ENCODE measurements at regions not wholly inside any gene's neighbourhood (a gene's known extent, or its start where the extent isn't known, plus 50 kb on each side); places are given as distances from the start of the nearest gene placed in this dataset.

- BruUV-seq (replicated peaks): no TSS peak
- ChIA-PET POLR2A (no interaction called here), RAD21 (ENCODE audit: low non-redundant PET in 1 of 2, low total read pairs in 2 of 2, uncharacterized antibody in 2 of 2, unreplicated experiment in 2 of 2) (no interaction called here), CTCF (no interaction called here)
- Histone ChIP-seq H3K27me3 (ENCODE audit: insufficient read depth, low read length) (no peaks in the 10 kb centered on the region), H3K9me2 (ENCODE audit: insufficient read depth) (no peaks in the 10 kb centered on the region), H3K36me3 (ENCODE audit: control insufficient read depth in 1 of 2, insufficient read depth in 2 of 2, low read length in 2 of 2) (no peaks in the 10 kb centered on the region), H3K4me1 (ENCODE audit: control insufficient read depth in 1 of 2, insufficient read depth in 2 of 2, low read length in 2 of 2) (no peaks in the 10 kb centered on the region), H3K27ac (ENCODE audit: low read depth, low read length) (no peak overlapping the region), H4K20me1 (ENCODE audit: insufficient read depth) (no peaks in the 10 kb centered on the region), H3K4me3 (replicated peaks in 1 of 2; ENCODE audit: low read depth in 1 of 2, low read length in 2 of 2) (no peak overlapping the region), H2AFZ (ENCODE audit: low read depth, low read length, poor library complexity, severe bottlenecking) (no peak overlapping the region), H3K9ac (ENCODE audit: low read length) (no peak overlapping the region), H3K79me2 (ENCODE audit: insufficient read depth, low read length) (no peaks in the 10 kb centered on the region), H3K4me2 (ENCODE audit: low read length) (no peak overlapping the region), H3K9me3 (ENCODE audit: control insufficient read depth in 1 of 2, insufficient read depth in 1 of 2, low read depth in 1 of 2, low read length in 2 of 2) (no peaks in the 10 kb centered on the region)
- TF ChIP-seq EZH2phosphoT487 (IDR thresholded peaks at IDR 0.05; ENCODE audit: borderline replicate concordance) (no peak), SIN3A (IDR thresholded peaks at IDR 0.05; ENCODE audit: low read depth) (no peak), EZH2 (IDR thresholded peaks at IDR 0.05) (no peak), SRF (IDR thresholded peaks at IDR 0.05; ENCODE audit: low read depth) (no peak), ZFX (IDR thresholded peaks at IDR 0.05) (no peak), SP1 (IDR thresholded peaks at IDR 0.05; ENCODE audit: low read depth) (no peak), ELF1 (IDR thresholded peaks at IDR 0.05; ENCODE audit: borderline replicate concordance, low read depth) (no peak), YY1 (IDR thresholded peaks at IDR 0.05; ENCODE audit: extremely low read depth, insufficient replicate concordance, low read depth, low read length) (no peak), FOSL1 (IDR thresholded peaks at IDR 0.05; ENCODE audit: low read depth) (no peak), TCF7L2 (IDR thresholded peaks at IDR 0.05; ENCODE audit: borderline replicate concordance, extremely low read depth, insufficient read depth, insufficient read length) (no peak), CEBPB (IDR thresholded peaks at IDR 0.05; ENCODE audit: low read depth) (no peak), POLR2AphosphoS5 (IDR thresholded peaks at IDR 0.05; ENCODE audit: low read depth, low read length) (no peak), ZNF274 (IDR thresholded peaks at IDR 0.05; ENCODE audit: low read depth, low read length) (no peak)
- TF ChIP-seq, protein P1, sequence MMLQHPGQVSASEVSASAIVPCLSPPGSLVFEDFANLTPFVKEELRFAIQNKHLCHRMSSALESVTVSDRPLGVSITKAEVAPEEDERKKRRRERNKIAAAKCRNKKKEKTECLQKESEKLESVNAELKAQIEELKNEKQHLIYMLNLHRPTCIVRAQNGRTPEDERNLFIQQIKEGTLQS (IDR thresholded peaks at IDR 0.05): no peak
- TF ChIP-seq, protein P2, sequence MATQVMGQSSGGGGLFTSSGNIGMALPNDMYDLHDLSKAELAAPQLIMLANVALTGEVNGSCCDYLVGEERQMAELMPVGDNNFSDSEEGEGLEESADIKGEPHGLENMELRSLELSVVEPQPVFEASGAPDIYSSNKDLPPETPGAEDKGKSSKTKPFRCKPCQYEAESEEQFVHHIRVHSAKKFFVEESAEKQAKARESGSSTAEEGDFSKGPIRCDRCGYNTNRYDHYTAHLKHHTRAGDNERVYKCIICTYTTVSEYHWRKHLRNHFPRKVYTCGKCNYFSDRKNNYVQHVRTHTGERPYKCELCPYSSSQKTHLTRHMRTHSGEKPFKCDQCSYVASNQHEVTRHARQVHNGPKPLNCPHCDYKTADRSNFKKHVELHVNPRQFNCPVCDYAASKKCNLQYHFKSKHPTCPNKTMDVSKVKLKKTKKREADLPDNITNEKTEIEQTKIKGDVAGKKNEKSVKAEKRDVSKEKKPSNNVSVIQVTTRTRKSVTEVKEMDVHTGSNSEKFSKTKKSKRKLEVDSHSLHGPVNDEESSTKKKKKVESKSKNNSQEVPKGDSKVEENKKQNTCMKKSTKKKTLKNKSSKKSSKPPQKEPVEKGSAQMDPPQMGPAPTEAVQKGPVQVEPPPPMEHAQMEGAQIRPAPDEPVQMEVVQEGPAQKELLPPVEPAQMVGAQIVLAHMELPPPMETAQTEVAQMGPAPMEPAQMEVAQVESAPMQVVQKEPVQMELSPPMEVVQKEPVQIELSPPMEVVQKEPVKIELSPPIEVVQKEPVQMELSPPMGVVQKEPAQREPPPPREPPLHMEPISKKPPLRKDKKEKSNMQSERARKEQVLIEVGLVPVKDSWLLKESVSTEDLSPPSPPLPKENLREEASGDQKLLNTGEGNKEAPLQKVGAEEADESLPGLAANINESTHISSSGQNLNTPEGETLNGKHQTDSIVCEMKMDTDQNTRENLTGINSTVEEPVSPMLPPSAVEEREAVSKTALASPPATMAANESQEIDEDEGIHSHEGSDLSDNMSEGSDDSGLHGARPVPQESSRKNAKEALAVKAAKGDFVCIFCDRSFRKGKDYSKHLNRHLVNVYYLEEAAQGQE (IDR thresholded peaks at IDR 0.05; ENCODE audit: low read depth): no peak
- ATAC-seq (no peak), DNase-seq (ENCODE audit: low read depth, low spot score) (no peak)
- intact Hi-C loops (cut with micrococcal nuclease): no loop called here
Observed at GRCh38 chr2:149702571-149702970, 115.0 kb upstream of the MMADHC start.
